DND-41 (cell line): ENCODE measurements at regions not wholly inside any gene's neighbourhood (a gene's known extent, or its start where the extent isn't known, plus 50 kb on each side); places are given as distances from the start of the nearest gene placed in this dataset.

ENCODE experiments used
- EZH2 ChIP-seq: IDR thresholded peaks from 3 replicates; pipeline ENCODE4 v1.6.1; 2012; ENCODE audit warnings: borderline replicate concordance, low read depth, mild to moderate bottlenecking, moderate library complexity, low read length, inconsistent platforms; ENCODE audit not compliant: severe bottlenecking
- TF ChIP-seq, protein P1 (sequence below): IDR thresholded peaks from 2 replicates; pipeline ENCODE4 v1.5.1; 2012; ENCODE audit warnings: borderline replicate concordance, low read length, moderate library complexity, mild to moderate bottlenecking; ENCODE audit not compliant: poor library complexity, severe bottlenecking; ENCODE audit errors: extremely low read depth

DNA sequence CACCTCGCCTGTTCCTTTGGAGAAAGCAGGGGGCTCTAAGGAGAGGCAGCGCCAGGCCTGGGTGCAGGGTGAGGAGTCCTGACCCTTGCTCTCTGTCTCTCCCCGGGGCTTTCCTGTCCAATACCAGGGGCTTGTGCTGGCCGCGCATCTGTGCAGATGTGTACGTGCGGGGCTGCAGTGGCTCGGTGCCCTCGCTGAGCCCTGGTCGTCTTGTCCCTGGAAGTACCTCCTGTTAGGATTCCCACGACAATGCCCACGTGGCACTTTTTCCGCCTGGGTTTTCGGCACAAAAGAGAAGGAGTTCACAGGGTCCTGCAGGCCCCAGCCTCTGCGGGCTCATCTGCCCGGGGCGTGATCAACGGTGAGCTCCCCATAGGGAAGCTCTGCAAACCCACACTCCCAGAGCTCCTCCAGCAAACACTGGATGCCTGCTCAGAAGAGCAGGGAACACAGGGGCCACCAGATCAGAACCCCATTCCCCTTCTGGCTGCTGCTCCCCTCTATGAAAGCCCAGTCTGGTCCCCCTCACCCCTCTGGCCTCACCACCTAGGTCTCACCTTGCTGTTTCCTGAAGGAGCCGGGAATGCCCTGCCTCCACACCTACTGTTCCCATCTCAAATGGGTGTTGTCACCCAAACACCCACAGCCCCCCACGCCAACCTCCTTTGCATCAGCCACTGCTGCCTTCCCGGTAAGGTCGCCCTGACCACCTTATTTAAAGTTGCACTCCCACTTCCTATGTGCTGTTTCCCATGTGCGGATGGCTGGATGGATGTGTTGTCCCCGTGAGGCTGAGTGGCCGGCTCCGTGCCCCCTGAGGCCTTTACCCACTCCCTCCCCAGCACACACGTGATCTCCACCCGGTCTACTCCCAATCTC, 62.6 kb upstream of the PRR20G start:
- TF ChIP-seq, protein P1, sequence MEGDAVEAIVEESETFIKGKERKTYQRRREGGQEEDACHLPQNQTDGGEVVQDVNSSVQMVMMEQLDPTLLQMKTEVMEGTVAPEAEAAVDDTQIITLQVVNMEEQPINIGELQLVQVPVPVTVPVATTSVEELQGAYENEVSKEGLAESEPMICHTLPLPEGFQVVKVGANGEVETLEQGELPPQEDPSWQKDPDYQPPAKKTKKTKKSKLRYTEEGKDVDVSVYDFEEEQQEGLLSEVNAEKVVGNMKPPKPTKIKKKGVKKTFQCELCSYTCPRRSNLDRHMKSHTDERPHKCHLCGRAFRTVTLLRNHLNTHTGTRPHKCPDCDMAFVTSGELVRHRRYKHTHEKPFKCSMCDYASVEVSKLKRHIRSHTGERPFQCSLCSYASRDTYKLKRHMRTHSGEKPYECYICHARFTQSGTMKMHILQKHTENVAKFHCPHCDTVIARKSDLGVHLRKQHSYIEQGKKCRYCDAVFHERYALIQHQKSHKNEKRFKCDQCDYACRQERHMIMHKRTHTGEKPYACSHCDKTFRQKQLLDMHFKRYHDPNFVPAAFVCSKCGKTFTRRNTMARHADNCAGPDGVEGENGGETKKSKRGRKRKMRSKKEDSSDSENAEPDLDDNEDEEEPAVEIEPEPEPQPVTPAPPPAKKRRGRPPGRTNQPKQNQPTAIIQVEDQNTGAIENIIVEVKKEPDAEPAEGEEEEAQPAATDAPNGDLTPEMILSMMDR, result no peak
- TF ChIP-seq EZH2, result no peak
